ENCODE measurements at regions not wholly inside any gene's neighbourhood (a gene's known extent, or its start where the extent isn't known, plus 50 kb on each side); places are given as distances from the start of the nearest gene placed in this dataset.

DNA sequence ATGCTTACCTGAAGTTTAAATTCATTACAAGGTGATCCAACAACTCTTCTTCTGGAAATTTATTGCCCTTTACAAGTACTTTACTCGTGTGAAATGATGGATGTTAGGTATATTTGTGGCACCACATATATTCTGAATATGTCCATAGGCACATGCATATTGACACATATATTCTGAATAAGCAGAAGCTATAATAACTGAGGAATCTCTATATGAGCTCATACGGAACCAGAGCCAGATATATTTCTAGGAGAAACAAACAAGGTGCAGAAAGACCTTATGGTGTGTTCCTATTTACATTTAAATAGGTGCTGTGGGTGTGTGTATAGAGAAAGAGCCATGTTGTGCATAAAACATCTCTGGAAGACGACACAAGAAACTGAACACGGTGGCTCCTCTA lies 456.1 kb upstream of the NPVF start:
- Mint-ChIP-seq H3K4me3 (ENCODE audit: unreplicated experiment) (no peak overlapping the region), H3K27ac (ENCODE audit: unreplicated experiment) (no peak overlapping the region), H3K27me3 (ENCODE audit: low read depth) (no peaks in the 10 kb centered on the region), H3K9me3 (ENCODE audit: low read depth) (peaks cover 8% of the 10 kb centered on the region), H3K4me1 (ENCODE audit: low read depth) (peaks cover 41% of the 10 kb centered on the region), H3K36me3 (ENCODE audit: low read depth) (peaks cover 10% of the 10 kb centered on the region)
- DNase-seq (ENCODE audit: low spot score) = no peak
- TF ChIP-seq, protein P1, sequence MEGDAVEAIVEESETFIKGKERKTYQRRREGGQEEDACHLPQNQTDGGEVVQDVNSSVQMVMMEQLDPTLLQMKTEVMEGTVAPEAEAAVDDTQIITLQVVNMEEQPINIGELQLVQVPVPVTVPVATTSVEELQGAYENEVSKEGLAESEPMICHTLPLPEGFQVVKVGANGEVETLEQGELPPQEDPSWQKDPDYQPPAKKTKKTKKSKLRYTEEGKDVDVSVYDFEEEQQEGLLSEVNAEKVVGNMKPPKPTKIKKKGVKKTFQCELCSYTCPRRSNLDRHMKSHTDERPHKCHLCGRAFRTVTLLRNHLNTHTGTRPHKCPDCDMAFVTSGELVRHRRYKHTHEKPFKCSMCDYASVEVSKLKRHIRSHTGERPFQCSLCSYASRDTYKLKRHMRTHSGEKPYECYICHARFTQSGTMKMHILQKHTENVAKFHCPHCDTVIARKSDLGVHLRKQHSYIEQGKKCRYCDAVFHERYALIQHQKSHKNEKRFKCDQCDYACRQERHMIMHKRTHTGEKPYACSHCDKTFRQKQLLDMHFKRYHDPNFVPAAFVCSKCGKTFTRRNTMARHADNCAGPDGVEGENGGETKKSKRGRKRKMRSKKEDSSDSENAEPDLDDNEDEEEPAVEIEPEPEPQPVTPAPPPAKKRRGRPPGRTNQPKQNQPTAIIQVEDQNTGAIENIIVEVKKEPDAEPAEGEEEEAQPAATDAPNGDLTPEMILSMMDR (IDR thresholded peaks at IDR 0.05) = no peak

DNA sequence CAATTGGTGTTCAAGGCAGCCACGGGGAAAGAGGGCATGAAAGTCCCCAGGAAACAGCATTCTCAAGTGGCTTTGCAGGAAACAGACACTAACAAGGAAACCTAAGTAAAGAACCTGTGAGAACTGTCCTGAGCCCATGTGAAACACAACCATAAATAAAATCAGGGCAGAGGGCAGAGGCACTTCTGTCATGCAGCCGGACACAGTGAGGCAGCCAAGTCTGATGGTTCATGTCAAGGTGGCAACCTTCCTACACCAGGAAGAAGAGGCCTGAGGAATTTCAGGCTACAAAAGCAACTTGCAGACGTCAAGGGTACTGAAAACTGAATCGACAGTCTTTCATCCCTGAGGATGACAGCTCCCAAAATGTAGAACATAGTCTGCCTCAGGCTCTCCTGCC lies 458.2 kb upstream of the NPVF start:
- H3K36me3 Mint-ChIP-seq (ENCODE audit: low read depth) = peaks cover 9% of the 10 kb centered on the region
- no peaks in the 10 kb centered on the region for H3K27me3 Mint-ChIP-seq (ENCODE audit: low read depth)
- H3K4me3 Mint-ChIP-seq (ENCODE audit: unreplicated experiment) = no peak overlapping the region
- TF ChIP-seq, protein P1 (IDR thresholded peaks at IDR 0.05) = no peak
- no peak overlapping the region for H3K27ac Mint-ChIP-seq (ENCODE audit: unreplicated experiment)
- DNase-seq (ENCODE audit: low spot score) = no peak
- H3K9me3 Mint-ChIP-seq (ENCODE audit: low read depth) = peaks cover 5% of the 10 kb centered on the region
- H3K4me1 Mint-ChIP-seq (ENCODE audit: low read depth) = peaks cover 47% of the 10 kb centered on the region

DNA sequence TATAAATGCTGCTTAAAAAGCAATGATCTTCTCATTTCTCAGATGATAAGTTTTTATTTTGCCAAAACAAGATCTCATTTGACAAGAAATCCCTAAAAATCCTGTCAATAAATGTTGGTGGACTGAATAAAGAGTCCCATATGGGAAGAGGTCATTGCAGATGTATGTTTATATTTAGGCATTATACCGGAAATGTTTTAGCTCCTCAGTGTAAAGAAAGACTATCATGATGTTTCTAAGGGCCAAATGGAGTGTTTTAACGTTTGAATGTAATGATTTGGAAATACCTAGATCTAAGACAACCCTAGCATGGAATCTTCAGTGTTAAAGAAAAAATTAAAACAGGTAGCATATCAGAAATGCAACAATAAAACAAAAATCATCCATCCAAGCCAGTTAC lies 457.8 kb upstream of the NFE2L3 start:
- Mint-ChIP-seq H3K9me3 (ENCODE audit: low read depth) (peaks cover 4% of the 10 kb centered on the region), H3K27me3 (ENCODE audit: low read depth) (no peaks in the 10 kb centered on the region), H3K4me3 (ENCODE audit: unreplicated experiment) (no peak overlapping the region), H3K4me1 (ENCODE audit: low read depth) (peaks cover 66% of the 10 kb centered on the region), H3K27ac (ENCODE audit: unreplicated experiment) (peak overlapping the region; percentile 80), H3K36me3 (ENCODE audit: low read depth) (peaks cover 1% of the 10 kb centered on the region)
- no peak for DNase-seq (ENCODE audit: low spot score)
- TF ChIP-seq, protein P1 (IDR thresholded peaks at IDR 0.05) = no peak

DNA sequence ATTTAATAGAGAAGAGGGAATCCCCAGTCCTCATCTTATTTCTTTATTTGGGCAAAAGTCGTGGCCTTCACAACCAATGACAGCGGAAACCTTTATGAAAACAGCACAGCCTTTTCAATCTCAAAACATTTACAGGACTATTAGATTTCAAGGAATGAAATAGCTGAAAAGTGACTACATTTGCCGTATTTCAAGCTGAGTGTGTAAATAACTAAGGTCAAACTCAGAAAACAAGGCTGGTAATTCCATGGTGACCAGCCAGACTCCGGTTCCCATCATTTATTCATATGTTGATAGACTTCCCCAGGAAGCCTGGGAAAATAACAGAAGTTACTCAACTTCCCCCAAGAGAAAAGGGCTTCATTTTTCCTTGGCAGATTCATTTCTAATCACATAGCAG lies 457.3 kb upstream of the NFE2L3 start:
- DNase-seq (ENCODE audit: low spot score) = no peak
- H3K27me3 Mint-ChIP-seq (ENCODE audit: low read depth) = no peaks in the 10 kb centered on the region
- peak overlapping the region; percentile 80 for H3K27ac Mint-ChIP-seq (ENCODE audit: unreplicated experiment)
- H3K9me3 Mint-ChIP-seq (ENCODE audit: low read depth) = peaks cover 4% of the 10 kb centered on the region
- TF ChIP-seq, protein P1 (IDR thresholded peaks at IDR 0.05) = no peak
- H3K36me3 Mint-ChIP-seq (ENCODE audit: low read depth) = peaks cover 1% of the 10 kb centered on the region
- no peak overlapping the region for H3K4me3 Mint-ChIP-seq (ENCODE audit: unreplicated experiment)
- peaks cover 66% of the 10 kb centered on the region for H3K4me1 Mint-ChIP-seq (ENCODE audit: low read depth)

DNA sequence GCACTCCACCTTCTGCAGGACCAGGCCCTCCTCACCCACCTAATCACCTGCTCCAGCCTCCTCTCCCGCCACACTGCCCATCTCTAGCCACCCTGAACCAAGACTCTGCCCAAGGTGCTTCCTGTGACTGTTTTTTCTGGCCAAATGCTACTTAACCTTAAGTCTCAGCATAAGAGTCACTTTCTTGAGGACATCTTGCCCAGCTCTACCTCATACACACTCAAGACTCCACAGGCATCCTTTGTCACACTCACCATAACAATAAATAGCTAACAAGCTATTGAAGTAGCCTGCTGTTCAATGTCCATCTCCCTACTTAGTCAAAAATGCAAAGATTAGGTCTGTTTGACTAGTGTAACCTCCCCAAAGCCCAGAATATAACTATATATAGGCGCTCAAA lies 455.4 kb upstream of the NFE2L3 start:
- peak overlapping the region; percentile 47 for H3K27ac Mint-ChIP-seq (ENCODE audit: unreplicated experiment)
- peaks cover 59% of the 10 kb centered on the region for H3K4me1 Mint-ChIP-seq (ENCODE audit: low read depth)
- no peak for DNase-seq (ENCODE audit: low spot score)
- H3K9me3 Mint-ChIP-seq (ENCODE audit: low read depth) = peaks cover 4% of the 10 kb centered on the region
- H3K4me3 Mint-ChIP-seq (ENCODE audit: unreplicated experiment) = no peak overlapping the region
- peaks cover 2% of the 10 kb centered on the region for H3K36me3 Mint-ChIP-seq (ENCODE audit: low read depth)
- TF ChIP-seq, protein P1 (IDR thresholded peaks at IDR 0.05) = no peak
- no peaks in the 10 kb centered on the region for H3K27me3 Mint-ChIP-seq (ENCODE audit: low read depth)

All from chondrocyte (in vitro differentiated cells).